HCT116 (cell line): ENCODE measurements at regions not wholly inside any gene's neighbourhood (a gene's known extent, or its start where the extent isn't known, plus 50 kb on each side); places are given as distances from the start of the nearest gene placed in this dataset.
A peak's percentile ranks its signal among the peaks of the same experiment; 100 is the strongest.

Experiments used
- ATAC-seq: fragments of 200-7000 bp; cut with Tn5 transposase; 2 replicates; pipeline ENCODE4 v1.9.1; 2020; ENCODE audit warnings: mild to moderate bottlenecking, moderate library complexity
- BruUV-seq: library from RNA; stranded (reverse); fragments of 400-500 nt; replicated peaks from 2 replicates; lab custom pipeline; 2021; lab: Mats Ljungman, UMichigan
- CTCF ChIA-PET: fragments of 300-600 bp; sonication (Branson Sonifier 250); formaldehyde crosslinking; loops from one replicate; lab custom pipeline; 2021; ENCODE audit warnings: antibody characterized with exemption; lab: Charles Lee
- POLR2A ChIA-PET: fragments of 300-600, 350-600 bp; sonication (Branson Sonifier 250); formaldehyde crosslinking; loops from one replicate; lab custom pipeline; 2021; ENCODE audit warnings: antibody characterized with exemption; lab: Charles Lee
- RAD21 ChIA-PET, 2 experiments: fragments of 300-600 bp; sonication (Branson Sonifier 250); formaldehyde crosslinking; loops; one replicate each; lab custom pipeline; 2023; ENCODE audit warnings: low total read pairs in 2 of 2; ENCODE audit not compliant: uncharacterized antibody in 2 of 2, unreplicated experiment in 2 of 2, low non-redundant PET in 1 of 2; lab: Charles Lee
- DNase-seq: peaks from one replicate; pipeline ENCODE4 v3.0.0-alpha.2; 2010; ENCODE audit warnings: low read depth, low spot score
- H2AFZ ChIP-seq: fragments of 200-600 bp; shearing (Covaris generic), sonication (generic); 2 replicates; pipeline ENCODE4 v1.6.1; 2017; ENCODE audit warnings: low read depth, mixed run types, mixed read lengths, antibody characterized with exemption, low read length; ENCODE audit not compliant: poor library complexity, severe bottlenecking
- H3K27ac ChIP-seq: 2 replicates; pipeline ENCODE4 v1.5.1; 2012; ENCODE audit warnings: low read depth, low read length
- H3K27me3 ChIP-seq: fragments of 200-600 bp; sonication (generic); 2 replicates; pipeline ENCODE4 v1.6.1; 2016; ENCODE audit warnings: mixed run types, low read length, mixed read lengths; ENCODE audit not compliant: insufficient read depth
- H3K36me3 ChIP-seq, 2 experiments: fragments of 200-500 bp in 1 of 2; fragments of 200-600 bp in 1 of 2; sonication (Bioruptor generic) in 1 of 2; sonication (generic) in 1 of 2; 2 replicates each; pipeline versions ENCODE4 v1.5.1 to v1.6.1; 2014 to 2016; ENCODE audit warnings: low read length in 2 of 2, inconsistent platforms in 1 of 2, mixed read lengths in 1 of 2, mixed run types in 1 of 2; ENCODE audit not compliant: insufficient read depth in 2 of 2, control insufficient read depth in 1 of 2
- H3K4me1 ChIP-seq, 2 experiments: fragments of 200-600 bp in 1 of 2; sonication (generic) in 1 of 2; 2 replicates each; pipeline versions ENCODE4 v1.5.1 to v1.6.1; 2012 to 2017; ENCODE audit warnings: low read length in 2 of 2, inconsistent platforms in 1 of 2, mild to moderate bottlenecking in 1 of 2, mixed read lengths in 1 of 2, mixed run types in 1 of 2, moderate library complexity in 1 of 2; ENCODE audit not compliant: insufficient read depth in 2 of 2, control insufficient read depth in 1 of 2
- H3K4me2 ChIP-seq: fragments of 200-600 bp; sonication (generic); 2 replicates; pipeline ENCODE4 v1.6.1; 2017; ENCODE audit warnings: mixed run types, low read length, mixed read lengths
- H3K4me3 ChIP-seq, 2 experiments: fragments of 200-600 bp in 1 of 2; sonication (generic) in 1 of 2; replicated peaks in 1 of 2; 2 replicates each; pipeline ENCODE4 v1.5.1; 2011 to 2016; ENCODE audit warnings: low read length in 2 of 2, control low read depth in 1 of 2, low read depth in 1 of 2, mild to moderate bottlenecking in 1 of 2, mixed read lengths in 1 of 2, mixed run types in 1 of 2
- H3K79me2 ChIP-seq: fragments of 200-600 bp; sonication (generic); 2 replicates; pipeline ENCODE4 v1.6.1; 2017; ENCODE audit warnings: mild to moderate bottlenecking, mixed run types, low read length, moderate library complexity, mixed read lengths; ENCODE audit not compliant: insufficient read depth
- H3K9ac ChIP-seq: fragments of 200-600 bp; sonication (generic); 2 replicates; pipeline ENCODE4 v1.6.1; 2016; ENCODE audit warnings: low read length, mixed read lengths
- H3K9me2 ChIP-seq: fragments of 200-600 bp; sonication (generic), shearing (Covaris generic); 2 replicates; pipeline ENCODE4 v1.6.1; 2017; ENCODE audit warnings: mixed run types, mild to moderate bottlenecking, moderate library complexity; ENCODE audit not compliant: insufficient read depth
- H3K9me3 ChIP-seq, 2 experiments: fragments of 200-500 bp in 1 of 2; fragments of 200-600 bp in 1 of 2; sonication (Bioruptor generic) in 1 of 2; sonication (generic) in 1 of 2; 2 replicates each; pipeline ENCODE4 v1.6.1; 2014 to 2017; ENCODE audit warnings: low read length in 2 of 2, mixed read lengths in 2 of 2, inconsistent platforms in 1 of 2, low read depth in 1 of 2, mild to moderate bottlenecking in 1 of 2, mixed run types in 1 of 2, moderate library complexity in 1 of 2; ENCODE audit not compliant: control insufficient read depth in 1 of 2, insufficient read depth in 1 of 2
- H4K20me1 ChIP-seq: fragments of 200-600 bp; sonication (generic), shearing (Covaris generic); 2 replicates; pipeline ENCODE4 v1.6.1; 2017; ENCODE audit warnings: mixed run types, mild to moderate bottlenecking, moderate library complexity; ENCODE audit not compliant: insufficient read depth
- ATF3 ChIP-seq: IDR thresholded peaks from 2 replicates; pipeline ENCODE4 v1.6.1; 2012
- CEBPB ChIP-seq: IDR thresholded peaks from 2 replicates; pipeline ENCODE4 v1.6.1; 2012; ENCODE audit warnings: low read depth
- EGR1 ChIP-seq: IDR thresholded peaks from 2 replicates; pipeline ENCODE4 v1.6.1; 2012; ENCODE audit warnings: low read depth
- ELF1 ChIP-seq: IDR thresholded peaks from 2 replicates; pipeline ENCODE4 v1.6.1; 2012; ENCODE audit warnings: low read depth, borderline replicate concordance
- FOSL1 ChIP-seq: IDR thresholded peaks from 2 replicates; pipeline ENCODE4 v1.6.1; 2012; ENCODE audit warnings: low read depth
- SIN3A ChIP-seq: IDR thresholded peaks from 2 replicates; pipeline ENCODE4 v1.6.1; 2012; ENCODE audit warnings: low read depth
- SP1 ChIP-seq: IDR thresholded peaks from 2 replicates; pipeline ENCODE4 v1.6.1; 2012; ENCODE audit warnings: low read depth
- SRF ChIP-seq: IDR thresholded peaks from 2 replicates; pipeline ENCODE4 v1.6.1; 2012; ENCODE audit warnings: low read depth
- TCF7L2 ChIP-seq: IDR thresholded peaks from 2 replicates; pipeline ENCODE4 v1.7.0; 2011; ENCODE audit warnings: borderline replicate concordance, inconsistent platforms; ENCODE audit not compliant: insufficient read depth, insufficient read length; ENCODE audit errors: extremely low read depth
- intact Hi-C: fragments of 100-400 bp; cut with micrococcal nuclease; formaldehyde crosslinking; loops from 2 replicates; pipeline ENCODE4 v1.10.0; 2022
- TF ChIP-seq, protein P1 (sequence below): IDR thresholded peaks from 2 replicates; pipeline ENCODE4 v1.6.1; 2012
- TF ChIP-seq, protein P2 (sequence below): IDR thresholded peaks from 2 replicates; pipeline ENCODE4 v1.6.1; 2012; ENCODE audit warnings: low read depth

DNA sequence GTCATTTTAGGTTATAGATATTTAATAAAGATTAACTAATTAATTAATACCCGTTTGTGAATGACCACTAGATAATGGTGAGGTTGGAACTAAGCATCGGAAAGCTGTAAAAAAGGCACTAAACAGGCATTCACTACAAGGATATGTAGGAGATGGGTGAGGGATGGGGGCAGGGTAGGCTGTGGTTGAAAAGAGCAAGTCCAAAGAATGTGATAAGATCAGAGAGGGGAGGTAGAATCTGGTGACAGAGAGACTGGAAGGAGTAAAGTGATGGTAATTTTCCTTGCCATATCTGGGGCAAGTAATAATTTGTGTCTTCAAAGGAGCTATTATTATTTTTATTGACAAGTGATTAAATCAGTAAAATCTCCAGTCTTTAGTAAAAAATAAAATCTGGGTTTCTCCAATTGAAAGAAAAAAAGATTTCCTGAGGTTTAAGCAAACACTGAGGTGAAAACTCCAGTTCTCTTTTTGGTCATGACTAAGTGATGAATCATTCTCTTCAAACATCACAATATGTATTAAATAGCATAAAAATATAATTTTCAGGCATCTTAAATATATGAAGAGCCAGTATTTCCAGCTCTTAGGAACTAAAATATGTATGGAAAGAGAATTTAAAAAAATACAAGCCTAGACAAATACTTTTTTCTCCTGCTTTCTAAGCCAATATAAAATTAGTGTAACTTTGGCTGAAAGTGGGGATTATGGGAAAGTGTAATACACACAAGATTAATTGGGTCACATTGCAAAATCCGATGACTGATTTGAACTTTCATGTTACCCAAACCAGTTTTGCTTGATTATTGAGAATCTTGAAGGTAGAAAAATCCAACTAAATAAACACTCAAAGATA, 259.1 kb upstream of the RBMS1 start:
- H3K79me2 ChIP-seq, result no peaks in the 10 kb centered on the region
- DNase-seq, result no peak
- H3K4me1 ChIP-seq, result peaks cover 10 to 31% of the 10 kb centered on the region in 2 experiments; a peak in 3 of 4 replicates
- peak overlapping the region in 1 of 2 experiments; percentile 4; a peak in 1 of 4 replicates for H3K4me3 ChIP-seq
- peak overlapping the region; percentile 15; the same call in 1 of the 2 replicates for H3K27ac ChIP-seq
- peaks cover 3 to 8% of the 10 kb centered on the region in 2 experiments; a peak in 2 of 4 replicates for H3K9me3 ChIP-seq
- ChIA-PET CTCF (no interaction called here), POLR2A (no interaction called here), RAD21 (no interaction called here)
- peak overlapping the region; percentile 87 for H2AFZ ChIP-seq
- H3K9ac ChIP-seq, result no peak overlapping the region
- H4K20me1 ChIP-seq, result no peaks in the 10 kb centered on the region
- ATAC-seq, result peak; percentile 85
- H3K36me3 ChIP-seq, result no peaks in the 10 kb centered on the region
- H3K9me2 ChIP-seq, result no peaks in the 10 kb centered on the region
- H3K4me2 ChIP-seq, result peak overlapping the region; percentile 41
- intact Hi-C loops, result no loop called here
- no TSS peak for BruUV-seq
- TF ChIP-seq FOSL1, result peak; percentile 57; the same call in 1 of the 2 replicates
- TF ChIP-seq SRF, result no peak
- peak; percentile 67 for TF ChIP-seq CEBPB
- no peak for TF ChIP-seq SIN3A
- no peaks in the 10 kb centered on the region for H3K27me3 ChIP-seq

GRCh38 chr2:160753331-160753654, 259.7 kb upstream of the RBMS1 start:
- Histone ChIP-seq H3K27me3 (no peaks in the 10 kb centered on the region), H3K4me3 (no peak overlapping the region), H3K4me1 (peaks cover 8 to 25% of the 10 kb centered on the region in 2 experiments; a peak in 3 of 4 replicates), H3K36me3 (no peaks in the 10 kb centered on the region), H2AFZ (peak overlapping the region; percentile 87), H3K9ac (no peak overlapping the region), H3K4me2 (peak overlapping the region; percentile 41), H3K9me3 (peaks cover 3 to 8% of the 10 kb centered on the region in 2 experiments; a peak in 2 of 4 replicates), H3K27ac (peak overlapping the region; percentile 15; the same call in 1 of the 2 replicates), H4K20me1 (no peaks in the 10 kb centered on the region), H3K79me2 (no peaks in the 10 kb centered on the region), H3K9me2 (no peaks in the 10 kb centered on the region)
- intact Hi-C loops, result no loop called here
- TF ChIP-seq EGR1 (no peak), ATF3 (no peak), ELF1 (no peak), TCF7L2 (no peak), SP1 (no peak)
- TF ChIP-seq, protein P1, sequence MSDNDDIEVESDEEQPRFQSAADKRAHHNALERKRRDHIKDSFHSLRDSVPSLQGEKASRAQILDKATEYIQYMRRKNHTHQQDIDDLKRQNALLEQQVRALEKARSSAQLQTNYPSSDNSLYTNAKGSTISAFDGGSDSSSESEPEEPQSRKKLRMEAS, result no peak
- TF ChIP-seq, protein P2, sequence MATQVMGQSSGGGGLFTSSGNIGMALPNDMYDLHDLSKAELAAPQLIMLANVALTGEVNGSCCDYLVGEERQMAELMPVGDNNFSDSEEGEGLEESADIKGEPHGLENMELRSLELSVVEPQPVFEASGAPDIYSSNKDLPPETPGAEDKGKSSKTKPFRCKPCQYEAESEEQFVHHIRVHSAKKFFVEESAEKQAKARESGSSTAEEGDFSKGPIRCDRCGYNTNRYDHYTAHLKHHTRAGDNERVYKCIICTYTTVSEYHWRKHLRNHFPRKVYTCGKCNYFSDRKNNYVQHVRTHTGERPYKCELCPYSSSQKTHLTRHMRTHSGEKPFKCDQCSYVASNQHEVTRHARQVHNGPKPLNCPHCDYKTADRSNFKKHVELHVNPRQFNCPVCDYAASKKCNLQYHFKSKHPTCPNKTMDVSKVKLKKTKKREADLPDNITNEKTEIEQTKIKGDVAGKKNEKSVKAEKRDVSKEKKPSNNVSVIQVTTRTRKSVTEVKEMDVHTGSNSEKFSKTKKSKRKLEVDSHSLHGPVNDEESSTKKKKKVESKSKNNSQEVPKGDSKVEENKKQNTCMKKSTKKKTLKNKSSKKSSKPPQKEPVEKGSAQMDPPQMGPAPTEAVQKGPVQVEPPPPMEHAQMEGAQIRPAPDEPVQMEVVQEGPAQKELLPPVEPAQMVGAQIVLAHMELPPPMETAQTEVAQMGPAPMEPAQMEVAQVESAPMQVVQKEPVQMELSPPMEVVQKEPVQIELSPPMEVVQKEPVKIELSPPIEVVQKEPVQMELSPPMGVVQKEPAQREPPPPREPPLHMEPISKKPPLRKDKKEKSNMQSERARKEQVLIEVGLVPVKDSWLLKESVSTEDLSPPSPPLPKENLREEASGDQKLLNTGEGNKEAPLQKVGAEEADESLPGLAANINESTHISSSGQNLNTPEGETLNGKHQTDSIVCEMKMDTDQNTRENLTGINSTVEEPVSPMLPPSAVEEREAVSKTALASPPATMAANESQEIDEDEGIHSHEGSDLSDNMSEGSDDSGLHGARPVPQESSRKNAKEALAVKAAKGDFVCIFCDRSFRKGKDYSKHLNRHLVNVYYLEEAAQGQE, result no peak
- no TSS peak for BruUV-seq
- ATAC-seq (no peak), DNase-seq (no peak)
- POLR2A ChIA-PET, result no interaction called here
- CTCF ChIA-PET, result no interaction called here
- RAD21 ChIA-PET, result no interaction called here
